H9 (cell line): ENCODE measurements at regions not wholly inside any gene's neighbourhood (a gene's known extent, or its start where the extent isn't known, plus 50 kb on each side); places are given as distances from the start of the nearest gene placed in this dataset.

Source experiments
- DNase-seq: peaks from one replicate; pipeline ENCODE4 v3.0.0-alpha.2; 2017
- H2AFZ ChIP-seq: one replicate; pipeline ENCODE4 v1.6.1; 2013; ENCODE audit warnings: mild to moderate bottlenecking, low read length, control low read depth, moderate library complexity
- H2AK5ac ChIP-seq: 2 replicates; pipeline ENCODE4 v1.6.1; 2013; ENCODE audit warnings: low read length, control low read depth, mixed read lengths; ENCODE audit not compliant: insufficient read length
- H2BK120ac ChIP-seq: one replicate; pipeline ENCODE4 v1.6.1; 2013; ENCODE audit warnings: low read depth, mild to moderate bottlenecking, low read length, control low read depth, inconsistent platforms; ENCODE audit not compliant: poor library complexity, severe bottlenecking
- H2BK12ac ChIP-seq: 2 replicates; pipeline ENCODE4 v1.6.1; 2013; ENCODE audit warnings: low read length, control low read depth, mixed read lengths, low read depth; ENCODE audit not compliant: insufficient read length
- H2BK15ac ChIP-seq: 2 replicates; pipeline ENCODE4 v1.6.1; 2013; ENCODE audit warnings: low read depth, low read length, control low read depth
- H2BK20ac ChIP-seq: one replicate; pipeline ENCODE4 v1.6.1; 2013; ENCODE audit warnings: low read depth, mild to moderate bottlenecking, low read length, control low read depth, inconsistent platforms; ENCODE audit not compliant: poor library complexity, severe bottlenecking
- H2BK5ac ChIP-seq: 2 replicates; pipeline ENCODE4 v1.6.1; 2013; ENCODE audit warnings: low read length, control low read depth, mixed read lengths; ENCODE audit not compliant: insufficient read length
- H3K14ac ChIP-seq: 2 replicates; pipeline ENCODE4 v1.6.1; 2013; ENCODE audit warnings: low read length, control low read depth; ENCODE audit not compliant: insufficient read depth
- H3K18ac ChIP-seq: 2 replicates; pipeline ENCODE4 v1.6.1; 2013; ENCODE audit warnings: low read depth, mild to moderate bottlenecking, mixed read lengths, low read length, control low read depth; ENCODE audit not compliant: insufficient read length
- H3K23ac ChIP-seq: 2 replicates; pipeline ENCODE4 v1.6.1; 2013; ENCODE audit warnings: low read length, control low read depth, mixed read lengths, low read depth; ENCODE audit not compliant: insufficient read length
- H3K23me2 ChIP-seq: 2 replicates; pipeline ENCODE4 v1.6.1; 2013; ENCODE audit warnings: low read depth, mild to moderate bottlenecking, mixed read lengths, low read length, control low read depth; ENCODE audit not compliant: insufficient read length, poor library complexity, severe bottlenecking
- H3K27ac ChIP-seq: 2 replicates; pipeline ENCODE4 v1.5.1; 2013; ENCODE audit warnings: low read length, control low read depth, mixed read lengths, low read depth; ENCODE audit not compliant: insufficient read length
- H3K27me3 ChIP-seq: 2 replicates; pipeline ENCODE4 v1.6.1; 2013; ENCODE audit warnings: low read length, control low read depth, inconsistent platforms; ENCODE audit not compliant: insufficient read depth
- H3K4ac ChIP-seq: 2 replicates; pipeline ENCODE4 v1.6.1; 2013; ENCODE audit warnings: low read depth, mild to moderate bottlenecking, control low read depth, inconsistent platforms, low read length, moderate library complexity
- H3K4me1 ChIP-seq: 2 replicates; pipeline ENCODE4 v1.6.1; 2013; ENCODE audit warnings: low read length, control low read depth, inconsistent platforms; ENCODE audit not compliant: insufficient read depth
- H3K4me2 ChIP-seq: 2 replicates; pipeline ENCODE4 v1.6.1; 2013; ENCODE audit warnings: low read length, control low read depth, mixed read lengths; ENCODE audit not compliant: insufficient read length, insufficient read depth
- H3K56ac ChIP-seq: 2 replicates; pipeline ENCODE4 v1.6.1; 2013; ENCODE audit warnings: low read depth, mild to moderate bottlenecking, mixed read lengths, low read length, control low read depth; ENCODE audit not compliant: insufficient read length
- H3K79me1 ChIP-seq: 2 replicates; pipeline ENCODE4 v1.6.1; 2013; ENCODE audit warnings: low read depth, mild to moderate bottlenecking, moderate library complexity, low read length, control low read depth, inconsistent platforms; ENCODE audit not compliant: insufficient read depth, poor library complexity, severe bottlenecking
- H3K79me2 ChIP-seq: 2 replicates; pipeline ENCODE4 v1.6.1; 2013; ENCODE audit warnings: low read length, control low read depth, inconsistent platforms; ENCODE audit not compliant: insufficient read depth
- H3K9ac ChIP-seq: 2 replicates; pipeline ENCODE4 v1.6.1; 2013; ENCODE audit warnings: low read length, control low read depth, mixed read lengths; ENCODE audit not compliant: insufficient read length; ENCODE audit errors: extremely low read depth
- H3K9me3 ChIP-seq: one replicate; pipeline ENCODE4 v1.6.1; 2013; ENCODE audit warnings: low read depth, low read length, inconsistent platforms; ENCODE audit not compliant: control insufficient read depth
- H3T11ph ChIP-seq: one replicate; pipeline ENCODE4 v1.6.1; 2013; ENCODE audit warnings: mild to moderate bottlenecking, low read length, control low read depth, inconsistent platforms
- H4K20me1 ChIP-seq: one replicate; pipeline ENCODE4 v1.6.1; 2013; ENCODE audit not compliant: control insufficient read depth, insufficient read length, insufficient read depth
- H4K5ac ChIP-seq: 2 replicates; pipeline ENCODE4 v1.6.1; 2013; ENCODE audit warnings: low read depth, mild to moderate bottlenecking, mixed read lengths, low read length, control low read depth; ENCODE audit not compliant: insufficient read length
- H4K8ac ChIP-seq: replicated peaks from 2 replicates; pipeline ENCODE4 v1.6.1; 2013; ENCODE audit warnings: low read length, control low read depth, mixed read lengths, low read depth; ENCODE audit not compliant: insufficient read length
- H4K91ac ChIP-seq: 2 replicates; pipeline ENCODE4 v1.6.1; 2013; ENCODE audit warnings: low read depth, mild to moderate bottlenecking, moderate library complexity, mixed read lengths, low read length, control low read depth; ENCODE audit not compliant: insufficient read length
- H3K27ac Mint-ChIP-seq, 3 experiments: 2 replicates in 2 of 3; 3 replicates in 1 of 3; pipeline ENCODE4 v1.8.0; 2020 to 2021; ENCODE audit warnings: mixed read lengths in 3 of 3, mild to moderate bottlenecking in 1 of 3, moderate library complexity in 1 of 3
- H3K27me3 Mint-ChIP-seq: 2 replicates; pipeline ENCODE4 v1.8.0; 2021; ENCODE audit warnings: low read depth, mild to moderate bottlenecking, moderate library complexity, mixed read lengths
- H3K36me3 Mint-ChIP-seq, 3 experiments: 2 replicates in 2 of 3; 3 replicates in 1 of 3; pipeline ENCODE4 v1.8.0; 2020 to 2021; ENCODE audit warnings: low read depth in 3 of 3, mixed read lengths in 3 of 3; ENCODE audit not compliant: insufficient read depth in 1 of 3
- H3K4me1 Mint-ChIP-seq, 2 experiments: 2 replicates each; pipeline ENCODE4 v1.8.0; 2020; ENCODE audit warnings: mixed read lengths in 2 of 2
- H3K4me3 Mint-ChIP-seq, 2 experiments: 2 replicates in 1 of 2; 3 replicates in 1 of 2; pipeline ENCODE4 v1.8.0; 2020 to 2021; ENCODE audit warnings: mild to moderate bottlenecking in 2 of 2, mixed read lengths in 2 of 2, moderate library complexity in 1 of 2
- H3K9me3 Mint-ChIP-seq, 2 experiments: 2 replicates in 1 of 2; 3 replicates in 1 of 2; pipeline ENCODE4 v1.8.0; 2020; ENCODE audit warnings: mild to moderate bottlenecking in 2 of 2, mixed read lengths in 2 of 2, moderate library complexity in 1 of 2
- CTCF ChIP-seq: fragments of 200-600 bp; sonication (generic); conservative IDR thresholded peaks from 3 replicates; pipeline ENCODE4 v1.8.0; 2021; ENCODE audit warnings: antibody characterized with exemption, mild to moderate bottlenecking
- WGBS: extraction: QIAGEN DNeasy Blood & Tissue Kit; methylation state at CpG from one replicate; pipeline ENCODE4 v1.1.7; 2013; ENCODE audit warnings: missing lambda C conversion rate, low lambda C conversion rate, mixed read lengths; ENCODE audit not compliant: insufficient read length; ENCODE audit errors: extremely low coverage; 5-methylcytosine and 5-hydroxymethylcytosine counted together

GRCh38 chr14:36065831-36066230 lies 110.7 kb downstream of the PTCSC3 start:
- Histone ChIP-seq H3K9me3 (no peaks in the 10 kb centered on the region), H3K4me1 (peaks cover 3% of the 10 kb centered on the region; the same call in 1 of the 2 replicates), H3K9ac (no peak overlapping the region), H3K4me2 (no peak overlapping the region), H3K18ac (no peak overlapping the region), H2BK20ac (no peak overlapping the region), H4K5ac (no peak overlapping the region), H3T11ph (no peak overlapping the region), H4K91ac (no peak overlapping the region), H3K23ac (no peak overlapping the region), H3K56ac (no peak overlapping the region), H3K79me1 (no peaks in the 10 kb centered on the region), H3K27me3 (no peaks in the 10 kb centered on the region), H3K14ac (no peak overlapping the region), H2BK12ac (no peak overlapping the region), H2BK5ac (no peak overlapping the region), H4K20me1 (no peaks in the 10 kb centered on the region), H2BK120ac (no peak overlapping the region), H2AFZ (no peak overlapping the region), H3K4ac (no peak overlapping the region), H3K79me2 (no peaks in the 10 kb centered on the region), H4K8ac (no peak overlapping the region), H2BK15ac (no peak overlapping the region), H3K27ac (no peak overlapping the region), H3K23me2 (no peaks in the 10 kb centered on the region), H2AK5ac (no peak overlapping the region)
- no peaks in the 10 kb centered on the region for H3K36me3 Mint-ChIP-seq
- H3K27ac Mint-ChIP-seq = no peak overlapping the region
- H3K4me1 Mint-ChIP-seq = peaks cover 4% of the 10 kb centered on the region in 2 experiments
- TF ChIP-seq CTCF = no peak
- no peaks in the 10 kb centered on the region; the same call in none of the 2 replicates for H3K27me3 Mint-ChIP-seq
- no peak overlapping the region; a peak in 1 of 5 replicates for H3K4me3 Mint-ChIP-seq
- no peaks in the 10 kb centered on the region for H3K9me3 Mint-ChIP-seq
- no CpG with 5 or more reads among the region's 3 CpGs for WGBS
- no peak for DNase-seq
